ENCODE measurements at regions not wholly inside any gene's neighbourhood (a gene's known extent, or its start where the extent isn't known, plus 50 kb on each side); places are given as distances from the start of the nearest gene placed in this dataset.

DNA sequence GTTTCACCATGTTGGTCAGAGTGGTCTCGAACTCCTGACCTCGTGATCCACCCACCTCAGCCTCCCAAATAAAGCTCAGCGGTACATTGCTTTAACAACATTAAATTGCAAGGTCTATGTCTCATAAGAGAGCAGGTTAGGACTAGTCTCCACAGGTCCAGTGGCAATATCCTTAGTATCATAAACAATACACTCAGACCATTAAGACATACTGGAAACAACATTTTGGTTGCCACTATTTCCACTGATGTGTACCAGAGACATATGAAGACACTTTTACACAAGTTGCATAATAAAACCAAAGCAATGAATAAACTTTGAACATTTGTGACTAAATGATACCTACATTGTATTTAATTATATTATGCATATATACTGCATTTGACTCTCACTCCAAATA is 1130.0 kb downstream of the TSN start:
- Histone ChIP-seq H3K4me3 (no peak overlapping the region), H3K27ac (no peak overlapping the region)
- TF ChIP-seq CTCF (IDR thresholded peaks at IDR 0.05), result no peak
- DNase-seq (ENCODE audit: low spot score), result no peak

GRCh38 chr2:122886479-122887145 is 1131.2 kb downstream of the TSN start:
- Histone ChIP-seq H3K4me3 (no peak overlapping the region), H3K27ac (no peak overlapping the region)
- DNase-seq (ENCODE audit: low spot score), result no peak
- no peak for TF ChIP-seq CTCF (IDR thresholded peaks at IDR 0.05)

GRCh38 chr2:122899614-122900013 is 1125.5 kb upstream of the CNTNAP5 start:
- Histone ChIP-seq H3K27ac (no peak overlapping the region), H3K4me3 (no peak overlapping the region)
- no peak for DNase-seq (ENCODE audit: low spot score)
- TF ChIP-seq CTCF (IDR thresholded peaks at IDR 0.05), result no peak

- no peak for DNase-seq (ENCODE audit: low spot score)
- no peak overlapping the region for H3K4me3 ChIP-seq
- no peak for TF ChIP-seq CTCF (IDR thresholded peaks at IDR 0.05)
- no peak overlapping the region for H3K27ac ChIP-seq
Measured at GRCh38 chr2:122905431-122905830, 1119.7 kb upstream of the CNTNAP5 start.

DNA sequence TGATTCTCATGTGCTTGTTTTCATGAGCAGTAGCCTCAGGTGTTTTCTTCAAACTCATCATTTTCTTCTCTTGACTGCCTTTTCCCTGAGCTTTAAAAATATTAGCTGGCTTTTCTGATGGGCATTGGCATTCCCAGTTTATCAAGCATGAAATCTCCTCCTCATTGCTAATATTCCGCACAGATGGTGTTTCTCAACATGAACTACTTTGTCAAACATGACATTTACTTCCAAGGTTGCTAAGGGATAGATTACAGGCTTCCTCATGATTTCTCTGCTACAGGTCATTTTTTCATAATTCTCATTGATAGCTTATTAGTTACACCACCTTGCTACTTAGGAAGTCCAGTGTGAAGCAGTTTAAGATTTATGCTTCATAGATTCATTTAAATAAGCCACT is 1116.9 kb upstream of the CNTNAP5 start:
- no peak overlapping the region for H3K4me3 ChIP-seq
- no peak overlapping the region for H3K27ac ChIP-seq
- DNase-seq (ENCODE audit: low spot score), result no peak
- no peak for TF ChIP-seq CTCF (IDR thresholded peaks at IDR 0.05)

- H3K4me3 ChIP-seq, result no peak overlapping the region
- no peak overlapping the region for H3K27ac ChIP-seq
- no peak for TF ChIP-seq CTCF (IDR thresholded peaks at IDR 0.05)
- no peak for DNase-seq (ENCODE audit: low spot score)
Measured at GRCh38 chr2:122927197-122927596, 1097.9 kb upstream of the CNTNAP5 start.

DNA sequence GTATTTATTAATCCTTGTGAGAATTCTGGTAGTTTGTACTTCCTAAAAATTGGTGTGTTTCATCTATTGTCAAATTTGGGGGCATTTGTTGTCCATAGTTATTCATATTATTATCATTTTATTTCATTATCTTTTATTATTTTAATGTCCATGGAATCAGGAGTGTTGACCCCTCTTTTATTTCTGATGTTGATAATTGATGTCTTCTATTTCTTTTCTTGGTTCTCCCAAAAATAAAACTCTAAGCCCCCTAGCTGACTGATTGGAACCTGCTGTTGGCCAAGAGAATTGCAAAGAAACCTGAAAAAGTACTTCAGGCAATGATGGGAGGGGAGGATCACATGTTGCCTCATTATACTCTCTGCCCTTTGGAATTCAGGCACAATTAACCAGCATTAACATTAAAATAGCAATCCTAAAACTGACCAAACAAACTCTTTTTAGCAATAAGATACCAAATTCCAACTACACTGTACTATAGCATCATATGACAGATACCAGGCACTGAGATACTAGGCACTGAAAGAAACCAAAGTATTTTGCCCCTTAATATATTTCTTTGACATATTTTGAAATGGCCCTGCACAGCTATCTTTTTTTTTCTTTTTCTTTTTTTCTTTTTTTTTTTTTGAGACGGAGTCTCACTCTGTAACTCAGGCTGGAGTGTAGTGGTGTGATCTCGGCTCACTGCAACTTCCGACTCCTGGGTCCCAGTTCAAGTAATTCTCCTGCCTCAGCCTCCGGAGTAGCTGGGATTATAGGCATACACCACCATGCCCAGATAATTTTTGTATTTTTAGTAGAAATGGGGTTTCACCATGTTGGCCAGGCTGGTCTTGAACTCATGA is 1097.2 kb upstream of the CNTNAP5 start:
- H3K4me3 ChIP-seq, result no peak overlapping the region
- no peak overlapping the region for H3K27ac ChIP-seq
- DNase-seq (ENCODE audit: low spot score), result no peak
- TF ChIP-seq CTCF (IDR thresholded peaks at IDR 0.05), result no peak
